OCI-LY1 (cell line): ENCODE measurements at regions not wholly inside any gene's neighbourhood (a gene's known extent, or its start where the extent isn't known, plus 50 kb on each side); places are given as distances from the start of the nearest gene placed in this dataset.

Experiments
- CTCF ChIP-seq: fragments of 200-600 bp; sonication (generic), shearing (Covaris generic); IDR thresholded peaks from 2 replicates; pipeline ENCODE4 v1.5.1; 2017; ENCODE audit warnings: mild to moderate bottlenecking, antibody characterized with exemption, low read length, moderate library complexity, mixed read lengths
- EZH2 ChIP-seq: fragments of 200-600 bp; sonication (generic), shearing (Covaris generic); IDR thresholded peaks from 2 replicates; pipeline ENCODE4 v1.8.0; 2017; ENCODE audit warnings: borderline replicate concordance, mixed run types, mild to moderate bottlenecking, antibody characterized with exemption, low read length, moderate library complexity, mixed read lengths

GRCh38 chr4:79199743-79200142 lies 126.1 kb downstream of the NAA11 start:
- TF ChIP-seq CTCF = no peak
- TF ChIP-seq EZH2 = no peak
